MM.1S (cell line): ENCODE measurements at regions not wholly inside any gene's neighbourhood (a gene's known extent, or its start where the extent isn't known, plus 50 kb on each side); places are given as distances from the start of the nearest gene placed in this dataset.

Source experiments
- CTCF ChIP-seq: fragments of 300-600 bp; sonication (generic); IDR thresholded peaks from 2 replicates; pipeline ENCODE4 v1.5.1; 2016; ENCODE audit warnings: antibody characterized with exemption, low read length, mixed read lengths
- EZH2 ChIP-seq: fragments of 300-600 bp; sonication (generic); optimal IDR thresholded peaks from 2 replicates; pipeline ENCODE3; 2017; ENCODE audit warnings: low read depth, mild to moderate bottlenecking, antibody characterized with exemption, low read length, mixed read lengths

GRCh38 chr9:71213633-71214032 is 92.2 kb upstream of the TRPM3 start:
- TF ChIP-seq CTCF (no peak), EZH2 (no peak)
